ENCODE measurements at regions not wholly inside any gene's neighbourhood (a gene's known extent, or its start where the extent isn't known, plus 50 kb on each side); places are given as distances from the start of the nearest gene placed in this dataset.

DNA sequence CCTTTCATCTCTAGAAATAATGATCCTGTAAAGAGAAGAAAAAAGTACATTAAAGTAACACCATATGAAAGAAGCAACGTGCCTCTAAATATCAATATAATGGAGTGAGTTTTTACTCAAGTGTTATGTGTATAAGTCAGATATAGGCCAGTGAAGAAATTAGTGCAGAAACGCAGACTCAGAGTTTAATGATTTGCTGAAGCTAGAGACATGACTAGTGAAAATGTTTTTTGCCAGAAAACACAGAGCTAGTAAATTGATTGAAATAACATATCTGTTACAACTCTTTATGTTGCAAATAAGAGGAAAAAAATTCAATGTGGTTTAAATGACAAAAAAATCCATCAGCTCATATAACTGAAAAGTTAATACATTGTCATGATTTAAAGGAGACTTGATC lies 217.2 kb upstream of the NXPH2 start:
- H3K27ac ChIP-seq, result no peak overlapping the region
- H3K9me3 ChIP-seq, result no peaks in the 10 kb centered on the region
- TF ChIP-seq POLR2A (IDR thresholded peaks at IDR 0.05) (no peak), POLR2AphosphoS5 (IDR thresholded peaks at IDR 0.05) (no peak), EP300 (IDR thresholded peaks at IDR 0.05) (no peak)
- TF ChIP-seq, protein P1, sequence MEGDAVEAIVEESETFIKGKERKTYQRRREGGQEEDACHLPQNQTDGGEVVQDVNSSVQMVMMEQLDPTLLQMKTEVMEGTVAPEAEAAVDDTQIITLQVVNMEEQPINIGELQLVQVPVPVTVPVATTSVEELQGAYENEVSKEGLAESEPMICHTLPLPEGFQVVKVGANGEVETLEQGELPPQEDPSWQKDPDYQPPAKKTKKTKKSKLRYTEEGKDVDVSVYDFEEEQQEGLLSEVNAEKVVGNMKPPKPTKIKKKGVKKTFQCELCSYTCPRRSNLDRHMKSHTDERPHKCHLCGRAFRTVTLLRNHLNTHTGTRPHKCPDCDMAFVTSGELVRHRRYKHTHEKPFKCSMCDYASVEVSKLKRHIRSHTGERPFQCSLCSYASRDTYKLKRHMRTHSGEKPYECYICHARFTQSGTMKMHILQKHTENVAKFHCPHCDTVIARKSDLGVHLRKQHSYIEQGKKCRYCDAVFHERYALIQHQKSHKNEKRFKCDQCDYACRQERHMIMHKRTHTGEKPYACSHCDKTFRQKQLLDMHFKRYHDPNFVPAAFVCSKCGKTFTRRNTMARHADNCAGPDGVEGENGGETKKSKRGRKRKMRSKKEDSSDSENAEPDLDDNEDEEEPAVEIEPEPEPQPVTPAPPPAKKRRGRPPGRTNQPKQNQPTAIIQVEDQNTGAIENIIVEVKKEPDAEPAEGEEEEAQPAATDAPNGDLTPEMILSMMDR (IDR thresholded peaks at IDR 0.05), result no peak
- no peaks in the 10 kb centered on the region for H3K4me1 ChIP-seq
- H3K27me3 ChIP-seq, result no peaks in the 10 kb centered on the region
- ATAC-seq, result no peak
- no peak overlapping the region for H3K4me3 ChIP-seq
- WGBS, 2 donors (ENCODE audit: low coverage in 1 of 2), result 38 to 59% methylated on average over 2 of the region's 2 CpGs
- no peaks in the 10 kb centered on the region for H3K36me3 ChIP-seq

DNA sequence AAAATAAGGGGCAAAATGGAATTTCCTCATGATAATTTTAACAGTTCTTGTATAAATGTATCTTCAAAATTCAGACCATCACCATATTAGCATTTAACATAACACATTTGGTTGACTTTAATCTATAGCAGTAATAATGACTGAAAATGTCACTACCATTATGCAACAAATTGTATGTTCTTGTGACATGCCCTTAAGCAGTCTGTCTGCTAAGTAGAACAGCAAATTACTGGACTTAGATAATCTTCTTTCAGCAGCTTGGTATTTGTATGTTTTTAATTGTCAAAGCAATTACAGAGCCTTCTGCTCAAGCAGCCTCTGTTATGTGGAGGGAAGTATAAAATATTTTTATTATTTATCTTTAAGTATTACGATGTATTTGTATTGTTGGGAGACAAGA lies 214.3 kb upstream of the NXPH2 start:
- Histone ChIP-seq H3K4me3 (no peak overlapping the region), H3K27me3 (no peaks in the 10 kb centered on the region), H3K36me3 (no peaks in the 10 kb centered on the region), H3K9me3 (no peaks in the 10 kb centered on the region), H3K27ac (no peak overlapping the region), H3K4me1 (no peaks in the 10 kb centered on the region)
- TF ChIP-seq EP300 (IDR thresholded peaks at IDR 0.05) (no peak), POLR2A (IDR thresholded peaks at IDR 0.05) (no peak), POLR2AphosphoS5 (IDR thresholded peaks at IDR 0.05) (no peak)
- TF ChIP-seq, protein P1 (IDR thresholded peaks at IDR 0.05), result no peak
- 58 to 69% methylated on average over 1 of the region's 1 CpG for WGBS, 2 donors (ENCODE audit: low coverage in 1 of 2)
- no peak for ATAC-seq

DNA sequence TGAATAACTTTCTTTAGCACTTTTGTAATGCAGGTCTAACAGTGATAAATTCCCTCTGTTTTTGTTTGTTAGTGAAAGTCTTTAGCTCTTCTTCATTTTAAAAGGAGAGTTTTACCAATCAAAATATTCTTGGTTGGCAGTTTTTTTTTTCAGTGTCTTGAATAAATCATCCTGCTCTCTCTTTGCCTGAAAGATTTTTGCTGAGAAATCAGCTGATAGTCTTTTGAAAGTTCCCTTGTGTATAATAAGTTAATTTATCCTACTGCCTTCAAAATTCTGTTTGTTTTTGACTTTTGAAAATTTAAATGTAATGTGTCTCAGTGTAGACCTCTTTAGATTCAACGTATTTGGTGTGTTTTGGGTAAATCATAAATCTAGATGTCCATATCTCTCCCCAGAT lies 205.7 kb upstream of the NXPH2 start:
- 67 to 80% methylated on average over 1 of the region's 1 CpG for WGBS, 2 donors (ENCODE audit: low coverage in 1 of 2)
- H3K4me3 ChIP-seq, result no peak overlapping the region
- H3K9me3 ChIP-seq, result peaks cover 0 to 23% (median 0%) of the 10 kb centered on the region in 3 donors
- no peaks in the 10 kb centered on the region for H3K27me3 ChIP-seq
- H3K27ac ChIP-seq, result no peak overlapping the region
- H3K4me1 ChIP-seq, result no peaks in the 10 kb centered on the region
- H3K36me3 ChIP-seq, result no peaks in the 10 kb centered on the region
- ATAC-seq, result no peak
- TF ChIP-seq EP300 (IDR thresholded peaks at IDR 0.05) (no peak), POLR2AphosphoS5 (IDR thresholded peaks at IDR 0.05) (no peak), POLR2A (IDR thresholded peaks at IDR 0.05) (no peak)
- TF ChIP-seq, protein P1 (IDR thresholded peaks at IDR 0.05), result no peak

DNA sequence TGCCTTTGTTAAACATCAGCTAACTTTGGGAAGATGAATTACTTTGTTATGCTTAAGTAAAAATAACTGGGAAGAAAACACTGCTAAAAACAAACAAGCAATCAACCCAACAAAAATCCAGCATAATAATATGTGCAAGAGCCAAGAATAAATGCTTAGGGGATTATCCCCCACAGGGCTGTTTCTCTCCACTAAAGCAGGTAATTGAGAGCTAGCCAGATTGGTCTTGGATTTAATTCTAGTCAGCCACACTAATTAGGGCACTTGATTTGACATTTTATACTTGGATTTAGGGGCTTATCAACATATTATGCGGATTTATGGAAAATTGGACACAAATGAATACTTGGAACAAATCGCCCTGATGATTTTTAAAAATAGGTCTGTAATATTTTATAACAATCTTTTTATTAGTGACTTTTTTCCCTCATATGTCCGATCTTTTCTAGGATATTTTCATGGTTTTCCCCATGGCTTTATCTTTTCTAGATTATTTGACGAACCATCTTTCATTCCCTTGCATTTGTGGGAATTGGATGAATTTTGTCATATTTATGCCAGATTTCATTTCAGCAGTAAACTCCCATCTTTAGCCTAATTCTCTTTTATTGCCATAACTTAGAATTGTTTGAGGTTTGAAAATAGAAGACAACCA lies 199.1 kb upstream of the NXPH2 start:
- Histone ChIP-seq H3K27me3 (no peaks in the 10 kb centered on the region), H3K4me1 (no peaks in the 10 kb centered on the region), H3K9me3 (no peaks in the 10 kb centered on the region), H3K4me3 (no peak overlapping the region), H3K27ac (no peak overlapping the region), H3K36me3 (no peaks in the 10 kb centered on the region)
- ATAC-seq, result no peak
- WGBS, 2 donors (ENCODE audit: low coverage in 1 of 2), result 58 to 76% methylated on average over 4 of the region's 4 CpGs
- no peak for TF ChIP-seq POLR2A (IDR thresholded peaks at IDR 0.05)
- TF ChIP-seq EP300 (IDR thresholded peaks at IDR 0.05), result no peak
- TF ChIP-seq, protein P1 (IDR thresholded peaks at IDR 0.05), result no peak

DNA sequence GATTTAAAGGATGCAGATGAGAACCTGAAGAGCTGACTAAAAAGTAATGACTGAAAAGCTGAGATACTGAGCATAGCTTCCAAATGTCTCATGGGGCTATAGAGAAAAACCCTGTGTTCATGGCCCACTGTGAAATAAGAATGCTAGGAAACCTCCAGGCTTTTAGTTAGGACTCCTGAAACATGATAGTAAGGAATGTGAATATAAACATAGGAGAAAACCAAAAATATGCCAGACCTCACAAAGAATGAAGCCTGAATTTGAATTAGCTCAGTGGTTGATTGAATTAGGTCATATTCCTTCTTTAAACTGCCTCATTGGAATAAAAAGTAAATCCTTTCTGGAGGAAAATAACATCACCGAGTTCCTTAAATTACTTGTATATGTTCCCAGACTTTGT lies 194.5 kb upstream of the NXPH2 start:
- no peaks in the 10 kb centered on the region for H3K4me1 ChIP-seq
- no peak overlapping the region for H3K27ac ChIP-seq
- no peak overlapping the region for H3K4me3 ChIP-seq
- no peaks in the 10 kb centered on the region for H3K9me3 ChIP-seq
- no peaks in the 10 kb centered on the region for H3K27me3 ChIP-seq
- ATAC-seq, result no peak
- no peaks in the 10 kb centered on the region for H3K36me3 ChIP-seq
- 11 to 58% methylated on average over 1 of the region's 1 CpG for WGBS, 2 donors (ENCODE audit: low coverage in 1 of 2)
- TF ChIP-seq, protein P1 (IDR thresholded peaks at IDR 0.05), result no peak
- TF ChIP-seq POLR2AphosphoS5 (IDR thresholded peaks at IDR 0.05), result no peak
- no peak for TF ChIP-seq POLR2A (IDR thresholded peaks at IDR 0.05)
- no peak for TF ChIP-seq EP300 (IDR thresholded peaks at IDR 0.05)

All from gastroesophageal sphincter (tissue), 4 donors.